ENCODE measurements at regions not wholly inside any gene's neighbourhood (a gene's known extent, or its start where the extent isn't known, plus 50 kb on each side); places are given as distances from the start of the nearest gene placed in this dataset.

DNA sequence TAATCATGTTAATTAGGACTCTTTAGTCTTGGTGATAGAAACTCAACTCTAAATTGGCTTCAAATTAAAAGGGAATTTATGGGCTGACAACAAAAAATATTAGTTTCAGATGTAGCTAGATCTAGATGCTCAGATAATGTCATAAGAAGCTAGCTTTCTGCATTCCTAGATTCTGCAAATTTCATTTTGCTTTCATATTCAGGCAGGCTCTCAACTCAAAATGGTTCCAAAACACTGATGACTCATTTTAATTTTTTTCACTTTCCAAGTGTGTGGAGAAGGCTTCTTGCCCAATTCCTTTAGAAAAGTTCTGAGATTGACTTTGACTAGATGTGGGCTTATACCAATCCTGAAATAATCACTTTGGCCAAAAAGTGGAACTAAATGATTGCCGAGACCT is 236.7 kb upstream of the GOT2 start (continued):
- TF ChIP-seq, protein P1, sequence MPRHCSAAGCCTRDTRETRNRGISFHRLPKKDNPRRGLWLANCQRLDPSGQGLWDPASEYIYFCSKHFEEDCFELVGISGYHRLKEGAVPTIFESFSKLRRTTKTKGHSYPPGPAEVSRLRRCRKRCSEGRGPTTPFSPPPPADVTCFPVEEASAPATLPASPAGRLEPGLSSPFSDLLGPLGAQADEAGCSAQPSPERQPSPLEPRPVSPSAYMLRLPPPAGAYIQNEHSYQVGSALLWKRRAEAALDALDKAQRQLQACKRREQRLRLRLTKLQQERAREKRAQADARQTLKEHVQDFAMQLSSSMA (CRISPR knock-in tag; IDR thresholded peaks at IDR 0.05): no peak
- TF ChIP-seq ZNF207 (IDR thresholded peaks at IDR 0.05; ENCODE audit: borderline replicate concordance): no peak
- TF ChIP-seq, protein P2, sequence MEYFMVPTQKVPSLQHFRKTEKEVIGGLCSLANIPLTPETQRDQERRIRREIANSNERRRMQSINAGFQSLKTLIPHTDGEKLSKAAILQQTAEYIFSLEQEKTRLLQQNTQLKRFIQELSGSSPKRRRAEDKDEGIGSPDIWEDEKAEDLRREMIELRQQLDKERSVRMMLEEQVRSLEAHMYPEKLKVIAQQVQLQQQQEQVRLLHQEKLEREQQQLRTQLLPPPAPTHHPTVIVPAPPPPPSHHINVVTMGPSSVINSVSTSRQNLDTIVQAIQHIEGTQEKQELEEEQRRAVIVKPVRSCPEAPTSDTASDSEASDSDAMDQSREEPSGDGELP (IDR thresholded peaks at IDR 0.05; ENCODE audit: borderline replicate concordance, low read depth): no peak
- no peak for TF ChIP-seq ZMYM4 (CRISPR knock-in tag; IDR thresholded peaks at IDR 0.05)

- TF ChIP-seq ATF7 (IDR thresholded peaks at IDR 0.05) (peak; percentile 95), ATF7 (CRISPR knock-in tag; IDR thresholded peaks at IDR 0.05) (no peak), PPARG (CRISPR knock-in tag; conservative IDR thresholded peaks at IDR 0.05) (no peak), ZSCAN25 (CRISPR knock-in tag; IDR thresholded peaks at IDR 0.05) (no peak), ZNF547 (CRISPR knock-in tag; IDR thresholded peaks at IDR 0.05) (no peak), CREB1 (IDR thresholded peaks at IDR 0.05) (peak; percentile 34; the same call in 1 of the 2 replicates), CREB1 (CRISPR knock-in tag; IDR thresholded peaks at IDR 0.05) (no peak), ZSCAN22 (CRISPR knock-in tag; IDR thresholded peaks at IDR 0.05) (no peak)
- Histone ChIP-seq H3K4me2 (ENCODE audit: low read depth, low read length) (no peak overlapping the region), H3K27me3 (ENCODE audit: control insufficient read depth in 1 of 2, insufficient read depth in 2 of 2, low read length in 2 of 2) (no peaks in the 10 kb centered on the region), H3K9ac (ENCODE audit: insufficient read depth, low read depth, low read length) (no peak overlapping the region), H3K79me2 (ENCODE audit: insufficient read depth, low read length) (no peaks in the 10 kb centered on the region), H2AFZ (ENCODE audit: low read length) (no peak overlapping the region), H3K4me1 (ENCODE audit: insufficient read depth, low read length) (no peaks in the 10 kb centered on the region), H3K36me3 (replicated peaks in 1 of 2; ENCODE audit: control insufficient read depth in 1 of 2, insufficient read depth in 2 of 2, low read length in 2 of 2) (no peaks in the 10 kb centered on the region), H4K20me1 (ENCODE audit: insufficient read depth, low read length) (no peaks in the 10 kb centered on the region), H3K27ac (ENCODE audit: extremely low read length, insufficient read depth, low read length) (no peak overlapping the region), H3K9me3 (ENCODE audit: low read length) (no peaks in the 10 kb centered on the region), H3K4me3 (replicated peaks in 1 of 3; ENCODE audit: insufficient read depth in 1 of 3, low read depth in 2 of 3, low read length in 3 of 3) (no peak overlapping the region)
- no TSS peak for BruUV-seq (replicated peaks)
- intact Hi-C loops (cut with micrococcal nuclease; ENCODE audit: unreplicated experiment) (no loop called here), in situ Hi-C loops (cut with HindIII; ENCODE audit: extremely low pct_ligation_motif_present, low pct_unique_long_range_greater_than_20kb) (no loop called here)
- no peak for ATAC-seq
- DNase-seq (ENCODE audit: low spot score): no peak
- no peak for FAIRE-seq
- ChIA-PET POLR2A (no interaction called here), CTCF (ENCODE audit: low intra/inter-chr PET ratio, low total read pairs) (no interaction called here)
- 0% methylated on average over 3 of the region's 3 CpGs for WGBS (ENCODE audit: low lambda C conversion rate)
Measured at GRCh38 chr16:58963479-58963878, 229.4 kb upstream of the GOT2 start.

Data from HepG2 (cell line).